Naive B cell (primary cell): ENCODE measurements at regions not wholly inside any gene's neighbourhood (a gene's known extent, or its start where the extent isn't known, plus 50 kb on each side); places are given as distances from the start of the nearest gene placed in this dataset.
"Not testable (repeated sequence)": the region's sequence is repeated elsewhere in the genome, so short reads cannot be mapped to it uniquely, and the experiment has no call there.

ENCODE experiments used
- ATAC-seq, 2 donors: fragments of 150-1000 bp; cut with Tn5 transposase; 2 replicates each; pipeline ENCODE4 v1.10.0; 2021; ENCODE audit warnings: low read depth in 2 of 2, mild to moderate bottlenecking in 2 of 2, moderate library complexity in 2 of 2
- DNase-seq: peaks from one replicate; pipeline ENCODE4 v3.0.0; 2022
- H3K27ac Mint-ChIP-seq, 6 donors: one replicate each; pipeline ENCODE4 v1.8.0; 2020 to 2022; ENCODE audit warnings: mild to moderate bottlenecking in 6 of 6, mixed read lengths in 6 of 6, moderate library complexity in 5 of 6, inconsistent platforms in 2 of 6
- H3K27me3 Mint-ChIP-seq, 3 donors: one replicate each; pipeline ENCODE4 v1.8.0; 2021 to 2022; ENCODE audit warnings: mixed read lengths in 3 of 3, mild to moderate bottlenecking in 1 of 3
- H3K36me3 Mint-ChIP-seq, 2 donors: one replicate each; pipeline ENCODE4 v1.8.0; 2020 to 2022; ENCODE audit warnings: mixed read lengths in 2 of 2, inconsistent platforms in 1 of 2, mild to moderate bottlenecking in 1 of 2
- H3K4me1 Mint-ChIP-seq, 3 donors: one replicate each; pipeline ENCODE4 v1.8.0; 2020 to 2022; ENCODE audit warnings: mixed read lengths in 3 of 3, inconsistent platforms in 1 of 3, mild to moderate bottlenecking in 1 of 3, moderate library complexity in 1 of 3
- H3K4me3 Mint-ChIP-seq, 8 donors: one replicate each; pipeline ENCODE4 v1.8.0; 2020 to 2022; ENCODE audit warnings: mild to moderate bottlenecking in 8 of 8, mixed read lengths in 8 of 8, moderate library complexity in 8 of 8, inconsistent platforms in 2 of 8
- H3K9me3 Mint-ChIP-seq, 7 donors: one replicate each; pipeline ENCODE4 v1.8.0; 2020 to 2022; ENCODE audit warnings: mixed read lengths in 7 of 7, mild to moderate bottlenecking in 5 of 7, inconsistent platforms in 2 of 7, moderate library complexity in 1 of 7

DNA sequence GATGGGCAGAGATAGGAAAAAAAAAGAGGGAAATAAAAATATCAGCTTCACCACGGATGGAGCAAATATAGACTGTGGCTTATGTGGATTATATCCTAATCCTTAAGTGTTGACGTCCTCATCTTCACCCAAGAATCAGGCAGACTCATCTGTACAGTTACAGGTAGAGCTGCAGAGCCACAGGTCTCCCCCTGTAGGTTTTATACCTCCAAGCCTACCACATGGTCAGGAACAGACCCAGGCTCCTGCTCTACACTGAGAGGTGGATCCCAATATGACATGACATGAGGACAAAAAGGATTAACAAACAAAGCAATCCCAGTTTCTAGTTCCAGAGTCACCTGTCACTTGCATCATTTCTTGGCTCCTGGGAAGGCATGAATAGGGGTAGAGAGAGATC, 400.8 kb downstream of the SEMA3D start:
- Mint-ChIP-seq H3K27me3 (no peaks in the 10 kb centered on the region), H3K4me1 (no peaks in the 10 kb centered on the region), H3K36me3 (no peaks in the 10 kb centered on the region), H3K27ac (no peak overlapping the region), H3K4me3 (peak overlapping the region in 1 of 8 donors; percentile 30), H3K9me3 (no peaks in the 10 kb centered on the region)
- ATAC-seq, result no peak
- DNase-seq, result no peak

DNA sequence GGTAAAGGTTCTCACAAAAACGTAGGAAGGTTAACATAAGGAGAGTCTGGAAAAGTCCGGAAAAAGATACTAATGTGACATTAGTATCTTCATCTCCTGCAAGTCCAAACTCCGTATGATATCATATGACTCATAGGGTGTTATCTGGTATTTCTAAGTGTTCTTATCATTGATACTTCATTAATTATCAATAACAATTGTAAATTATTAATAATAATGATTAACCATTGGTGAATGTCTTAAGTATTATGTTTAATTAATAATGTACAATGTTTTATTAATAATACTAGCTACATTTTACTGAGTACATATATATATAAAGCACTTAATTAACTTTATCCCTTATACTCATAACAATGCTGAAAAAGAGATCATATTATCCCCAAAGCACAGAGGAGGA, 402.4 kb downstream of the SEMA3D start:
- H3K27ac Mint-ChIP-seq, result no peak overlapping the region
- no peaks in the 10 kb centered on the region for H3K4me1 Mint-ChIP-seq
- no peaks in the 10 kb centered on the region for H3K36me3 Mint-ChIP-seq

DNA sequence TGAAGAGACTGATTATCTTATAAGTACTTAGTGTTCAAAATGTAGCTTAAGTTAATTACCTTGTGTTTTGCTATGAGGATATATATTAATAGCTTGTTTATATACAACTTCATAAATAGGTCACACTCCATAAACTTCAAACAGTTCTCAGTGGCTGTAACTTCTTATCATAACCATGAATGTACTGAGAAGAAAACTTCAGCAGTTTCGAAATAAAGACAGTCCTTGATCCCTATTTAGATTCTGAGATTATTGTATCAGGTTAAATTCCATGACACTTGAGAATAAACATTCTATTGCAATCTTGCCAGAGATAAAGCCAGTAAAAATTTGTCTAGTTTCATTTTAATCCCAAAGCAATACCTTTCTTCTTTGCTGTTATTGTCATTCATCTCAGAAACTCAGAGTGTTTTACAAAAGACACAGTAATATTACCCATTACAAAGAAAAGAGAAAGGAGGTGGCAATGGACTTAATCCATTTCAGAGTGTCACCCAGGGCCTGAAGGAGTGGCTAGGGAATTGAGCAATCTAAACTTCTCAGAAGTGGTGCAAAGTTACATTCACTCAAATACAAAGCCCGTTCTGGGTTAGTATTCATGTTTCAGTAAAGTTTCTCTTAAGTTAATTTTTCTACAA, 403.6 kb downstream of the SEMA3D start:
- H3K27me3 Mint-ChIP-seq, result no peaks in the 10 kb centered on the region
- H3K36me3 Mint-ChIP-seq, result no peaks in the 10 kb centered on the region
- no peak for ATAC-seq
- H3K27ac Mint-ChIP-seq, result no peak overlapping the region
- no peak overlapping the region for H3K4me3 Mint-ChIP-seq
- H3K9me3 Mint-ChIP-seq, result no peaks in the 10 kb centered on the region
- DNase-seq, result no peak
- no peaks in the 10 kb centered on the region for H3K4me1 Mint-ChIP-seq

More for the DNA sequence above, 402.4 kb downstream of the SEMA3D start:
- H3K4me3 Mint-ChIP-seq, result no peak overlapping the region
- ATAC-seq, result no peak
- H3K27me3 Mint-ChIP-seq, result no peaks in the 10 kb centered on the region
- DNase-seq, result no peak
- no peaks in the 10 kb centered on the region for H3K9me3 Mint-ChIP-seq

DNA sequence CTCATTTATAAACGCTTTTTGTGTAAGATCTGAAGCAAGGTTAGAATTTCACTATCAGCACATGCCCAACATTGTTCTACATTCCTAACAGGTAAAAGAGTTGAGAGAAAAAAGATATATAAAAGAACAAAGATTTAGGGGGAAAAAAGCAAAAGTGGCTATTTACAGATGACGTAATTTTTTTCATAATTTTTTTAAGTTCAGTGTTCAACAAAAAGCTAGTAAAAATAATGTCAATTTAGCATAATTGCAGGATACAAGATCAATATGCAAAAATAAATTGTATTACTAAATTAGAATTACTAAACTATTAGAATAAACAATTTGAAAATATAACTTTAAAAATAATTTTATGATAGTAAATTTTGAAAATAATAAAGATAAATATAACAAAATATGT, 405.0 kb downstream of the SEMA3D start:
- H3K9me3 Mint-ChIP-seq, result no peaks in the 10 kb centered on the region
- H3K27ac Mint-ChIP-seq, result no peak overlapping the region
- no peak for ATAC-seq
- H3K36me3 Mint-ChIP-seq, result no peaks in the 10 kb centered on the region
- no peaks in the 10 kb centered on the region for H3K27me3 Mint-ChIP-seq
- H3K4me1 Mint-ChIP-seq, result no peaks in the 10 kb centered on the region
- no peak overlapping the region for H3K4me3 Mint-ChIP-seq
- no peak for DNase-seq

DNA sequence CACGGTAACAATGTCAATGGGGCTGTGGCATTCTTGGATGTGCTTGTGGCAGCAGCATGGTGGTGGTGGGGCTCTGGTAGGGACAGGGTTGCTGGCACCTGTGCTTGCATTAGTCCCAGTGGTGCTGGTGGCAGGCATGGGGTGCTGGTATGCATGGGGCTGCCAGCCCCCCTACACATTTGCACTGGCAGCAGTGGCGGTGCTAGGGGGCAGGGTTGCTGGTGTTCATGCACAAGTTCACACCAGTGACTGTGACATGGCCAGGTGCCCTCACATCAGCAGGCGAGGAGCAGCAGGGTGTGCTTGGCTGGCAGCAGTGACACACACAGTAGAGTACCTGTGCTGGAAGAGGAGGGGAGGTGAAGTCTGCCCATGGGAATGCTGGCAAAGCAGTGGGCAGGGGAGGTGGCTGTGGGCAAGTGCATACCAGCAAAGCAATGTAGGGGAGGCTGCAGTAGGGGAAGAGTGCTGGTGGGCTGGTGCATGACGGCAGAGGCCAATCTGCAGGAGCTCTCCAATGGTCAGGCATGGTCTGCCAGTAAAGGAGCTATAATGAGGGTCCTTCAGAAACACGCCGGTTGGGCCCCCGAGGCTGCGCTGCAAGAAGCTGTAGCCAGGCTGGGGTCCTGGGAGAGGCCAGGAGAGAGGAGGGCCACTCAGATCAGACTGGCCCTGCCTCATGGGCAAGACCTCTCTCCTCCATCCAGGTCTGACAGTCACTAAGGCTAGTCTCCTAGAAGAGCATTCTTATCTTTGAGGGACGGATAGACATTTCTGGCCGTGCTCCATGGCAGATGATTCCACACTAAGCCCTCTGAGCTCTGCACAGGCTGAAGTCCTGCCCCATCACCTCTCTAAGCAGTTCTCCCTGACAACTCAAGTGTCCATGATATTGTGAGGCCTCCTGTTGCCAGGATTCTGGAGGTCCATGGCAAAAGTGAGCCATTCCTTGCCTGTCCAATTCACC, 406.4 kb downstream of the SEMA3D start:
- H3K27ac Mint-ChIP-seq, result no peak overlapping the region
- H3K4me3 Mint-ChIP-seq, result no peak overlapping the region
- no peaks in the 10 kb centered on the region for H3K27me3 Mint-ChIP-seq
- no peaks in the 10 kb centered on the region for H3K4me1 Mint-ChIP-seq
- DNase-seq (no peak), ATAC-seq (no peak)
- no peaks in the 10 kb centered on the region for H3K36me3 Mint-ChIP-seq
- H3K9me3 Mint-ChIP-seq, result no peaks in the 10 kb centered on the region

DNA sequence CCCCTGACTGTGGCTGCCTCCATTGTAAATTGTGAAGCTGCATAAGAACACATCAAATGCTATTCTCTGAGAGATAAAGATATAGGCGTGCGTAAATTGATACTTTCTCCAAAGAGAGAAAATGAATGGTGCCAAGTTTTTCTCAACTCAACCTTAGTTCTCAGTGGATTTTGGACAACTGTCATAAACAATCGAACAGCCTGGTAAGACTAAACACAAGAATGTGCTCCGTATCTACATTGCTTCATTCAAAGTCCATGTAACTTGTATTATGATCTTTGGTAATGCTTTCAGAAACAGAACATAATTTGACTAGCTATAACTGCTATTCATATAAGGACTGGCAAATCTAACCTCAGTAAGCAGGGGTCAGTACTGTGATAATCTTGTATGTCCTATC, 429.1 kb downstream of the SEMA3D start:
- DNase-seq (no peak), ATAC-seq (no peak)
- no peak overlapping the region for H3K4me3 Mint-ChIP-seq
- H3K4me1 Mint-ChIP-seq, result no peaks in the 10 kb centered on the region
- no peaks in the 10 kb centered on the region for H3K27me3 Mint-ChIP-seq
- no peaks in the 10 kb centered on the region for H3K36me3 Mint-ChIP-seq
- H3K9me3 Mint-ChIP-seq, result no peaks in the 10 kb centered on the region
- no peak overlapping the region for H3K27ac Mint-ChIP-seq

DNA sequence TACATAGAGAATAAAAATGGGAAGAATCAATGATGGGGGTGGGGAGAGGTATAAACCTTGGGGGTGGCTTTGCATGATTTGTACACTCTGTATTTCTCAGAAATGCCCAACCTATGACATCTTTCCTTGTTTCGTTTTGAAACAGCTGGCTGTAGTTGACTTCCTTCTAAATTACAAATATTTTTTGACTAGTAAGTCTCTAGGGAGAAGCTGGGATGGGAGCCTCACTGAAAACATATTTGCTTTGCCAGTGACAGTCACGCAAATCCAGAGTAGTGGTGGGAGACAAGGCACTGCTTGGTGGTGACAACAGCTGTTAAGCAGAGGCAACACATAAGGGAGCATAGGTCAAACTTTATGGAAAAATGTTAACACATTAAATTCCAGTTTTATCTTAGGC, 440.5 kb downstream of the SEMA3D start:
- Mint-ChIP-seq H3K4me1 (no peaks in the 10 kb centered on the region), H3K27me3 (no peaks in the 10 kb centered on the region), H3K4me3 (no peak overlapping the region), H3K36me3 (no peaks in the 10 kb centered on the region), H3K27ac (no peak overlapping the region), H3K9me3 (peaks cover 0 to 5% (median 0%) of the 10 kb centered on the region in 7 donors)
- no peak for ATAC-seq
- no peak for DNase-seq

DNA sequence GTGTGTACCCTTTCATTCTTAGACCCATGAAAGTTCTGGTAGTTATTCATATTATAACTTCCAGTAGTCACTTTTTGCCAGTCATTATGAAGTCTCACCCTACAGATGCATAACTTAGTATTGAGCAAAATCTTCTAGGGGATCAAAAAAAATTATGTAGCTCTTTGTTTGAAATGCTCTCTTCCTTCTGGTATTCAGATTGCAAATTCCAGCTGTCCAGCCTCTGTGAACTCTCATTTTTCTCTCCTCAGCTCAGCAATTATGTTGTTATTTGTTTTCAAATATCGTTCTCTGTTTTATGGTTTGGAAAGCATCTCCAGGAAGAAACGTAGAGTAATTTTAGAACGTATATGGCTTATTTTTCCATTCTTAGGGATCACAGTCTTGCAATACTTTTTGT, 442.5 kb downstream of the SEMA3D start:
- DNase-seq (no peak), ATAC-seq (no peak)
- Mint-ChIP-seq H3K27me3 (no peaks in the 10 kb centered on the region), H3K9me3 (peaks cover 0 to 5% (median 0%) of the 10 kb centered on the region in 7 donors), H3K4me1 (no peaks in the 10 kb centered on the region), H3K4me3 (no peak overlapping the region), H3K36me3 (no peaks in the 10 kb centered on the region), H3K27ac (no peak overlapping the region)

DNA sequence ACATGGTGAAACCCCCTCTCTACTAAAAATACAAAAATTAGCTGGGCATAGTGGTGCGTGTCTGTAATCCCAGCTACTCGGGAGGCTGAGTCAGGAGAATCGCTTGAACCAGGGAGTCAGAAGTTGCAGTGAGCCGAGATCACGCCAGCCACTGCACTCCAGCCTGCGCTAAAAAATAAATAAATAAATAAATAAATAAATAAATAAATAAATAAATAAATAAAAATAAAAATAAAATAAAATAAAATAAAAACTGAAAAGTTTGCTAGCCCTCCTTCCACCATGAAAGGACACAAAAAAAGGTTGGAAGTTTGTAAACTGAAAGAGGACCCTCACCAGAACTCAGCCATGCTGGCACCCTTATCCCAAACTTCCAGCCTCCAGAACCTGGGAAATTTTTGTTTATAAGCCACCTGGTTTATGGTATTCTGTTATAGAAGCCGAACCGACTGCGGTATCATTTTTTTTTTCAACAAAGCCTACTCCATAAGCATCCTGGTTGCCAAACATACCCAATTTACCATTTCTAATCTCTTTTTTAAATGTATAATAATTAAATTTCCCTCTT, 448.2 kb downstream of the SEMA3D start:
- no peak overlapping the region for H3K27ac Mint-ChIP-seq
- DNase-seq, result no peak
- no peak for ATAC-seq
- peak overlapping the region in 1 of 8 donors; percentile 21 for H3K4me3 Mint-ChIP-seq
- peaks cover 0 to 10% (median 0%) of the 10 kb centered on the region in 7 donors for H3K9me3 Mint-ChIP-seq
- no peaks in the 10 kb centered on the region for H3K27me3 Mint-ChIP-seq
- no peaks in the 10 kb centered on the region for H3K36me3 Mint-ChIP-seq
- H3K4me1 Mint-ChIP-seq, result no peaks in the 10 kb centered on the region

DNA sequence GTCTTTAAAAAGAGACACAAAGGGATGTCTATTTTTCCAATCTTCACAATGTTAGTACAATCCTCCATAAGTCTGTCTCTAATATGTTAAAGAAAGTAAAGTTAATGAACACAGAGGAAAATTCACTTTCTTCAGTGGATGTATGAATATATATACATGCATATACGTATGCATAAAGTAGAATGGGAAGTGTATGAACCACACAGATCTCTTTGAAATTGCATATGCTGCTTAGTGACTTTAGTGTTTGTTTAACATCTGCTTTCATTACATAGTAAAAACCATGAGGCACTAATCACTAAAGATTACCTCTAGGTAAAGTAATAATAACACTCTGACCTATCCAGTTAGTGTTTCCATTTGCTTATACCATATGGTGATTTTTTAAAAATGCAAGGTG, 451.2 kb downstream of the SEMA3D start:
- Mint-ChIP-seq H3K4me3 (no peak overlapping the region), H3K9me3 (peaks cover 0 to 15% (median 8%) of the 10 kb centered on the region in 7 donors), H3K36me3 (no peaks in the 10 kb centered on the region), H3K27ac (no peak overlapping the region), H3K4me1 (no peaks in the 10 kb centered on the region), H3K27me3 (no peaks in the 10 kb centered on the region)
- DNase-seq (no peak), ATAC-seq (no peak)

DNA sequence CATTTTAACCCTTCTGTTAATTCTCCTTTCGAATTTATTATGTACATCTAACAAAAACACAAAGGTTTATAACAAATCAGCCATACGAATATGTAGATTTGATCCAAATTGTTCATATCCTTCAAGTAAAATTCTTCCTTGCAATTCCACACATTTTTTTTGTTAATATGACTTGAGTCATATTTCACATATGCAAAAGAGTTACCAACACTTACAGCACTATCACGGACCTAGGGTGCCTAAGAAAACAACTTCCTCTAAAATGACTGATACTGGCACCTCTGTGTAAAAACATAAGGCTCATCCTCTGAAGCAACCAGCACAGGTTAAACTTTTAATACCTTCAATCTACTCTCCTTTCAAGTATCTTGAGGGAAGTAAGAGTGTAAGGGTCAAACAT, 451.8 kb downstream of the SEMA3D start:
- H3K4me1 Mint-ChIP-seq, result no peaks in the 10 kb centered on the region
- H3K36me3 Mint-ChIP-seq, result no peaks in the 10 kb centered on the region
- no peak overlapping the region for H3K4me3 Mint-ChIP-seq
- H3K27ac Mint-ChIP-seq, result no peak overlapping the region
- peaks cover 0 to 15% (median 8%) of the 10 kb centered on the region in 7 donors for H3K9me3 Mint-ChIP-seq
- DNase-seq, result no peak
- H3K27me3 Mint-ChIP-seq, result no peaks in the 10 kb centered on the region
- no peak for ATAC-seq

DNA sequence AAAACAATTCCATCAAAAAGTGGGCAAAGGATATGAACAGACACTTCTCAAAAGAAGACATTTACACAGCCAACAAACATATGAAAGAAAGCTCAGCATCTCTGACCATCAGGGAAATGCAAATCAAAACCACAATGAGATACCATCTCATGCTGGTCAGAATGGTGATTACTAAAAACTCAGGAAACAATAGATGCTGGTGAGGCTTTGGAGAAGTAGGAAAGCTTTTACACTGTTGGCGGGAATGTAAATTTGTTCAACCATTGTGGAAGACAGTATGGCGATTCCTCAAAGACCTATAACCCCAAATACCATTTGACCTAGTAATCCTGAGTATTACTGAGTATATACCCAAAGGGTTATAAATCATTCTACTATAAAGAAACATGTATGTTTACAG, 452.9 kb downstream of the SEMA3D start:
- H3K27me3 Mint-ChIP-seq, ATAC-seq, H3K4me3 Mint-ChIP-seq, H3K27ac Mint-ChIP-seq, H3K36me3 Mint-ChIP-seq, H3K4me1 Mint-ChIP-seq, DNase-seq: not testable (repeated sequence)
- peaks cover 0 to 15% (median 7%) of the 10 kb centered on the region in 7 donors for H3K9me3 Mint-ChIP-seq

DNA sequence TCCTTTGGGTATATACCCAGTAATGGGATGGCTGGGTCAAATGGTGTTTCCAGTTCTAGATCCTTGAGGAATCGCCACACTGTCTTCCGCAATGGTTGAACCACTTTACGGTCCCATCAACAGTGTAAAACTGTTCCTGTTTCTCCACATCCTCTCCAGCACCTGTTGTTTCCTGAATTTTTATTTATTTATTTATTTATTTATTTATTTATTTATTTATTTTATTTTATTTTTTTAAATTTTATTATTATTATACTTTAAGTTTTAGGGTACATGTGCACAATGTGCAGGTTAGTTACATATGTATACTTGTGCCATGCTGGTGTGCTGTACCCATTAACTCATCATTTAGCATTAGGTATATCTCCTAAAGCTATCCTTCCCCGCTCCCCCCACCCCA, 456.0 kb downstream of the SEMA3D start:
- H3K9me3 Mint-ChIP-seq, result peaks cover 0 to 20% (median 9%) of the 10 kb centered on the region in 7 donors
- not testable (repeated sequence) for H3K27ac Mint-ChIP-seq, ATAC-seq, DNase-seq, H3K4me1 Mint-ChIP-seq, H3K27me3 Mint-ChIP-seq, H3K36me3 Mint-ChIP-seq, H3K4me3 Mint-ChIP-seq

DNA sequence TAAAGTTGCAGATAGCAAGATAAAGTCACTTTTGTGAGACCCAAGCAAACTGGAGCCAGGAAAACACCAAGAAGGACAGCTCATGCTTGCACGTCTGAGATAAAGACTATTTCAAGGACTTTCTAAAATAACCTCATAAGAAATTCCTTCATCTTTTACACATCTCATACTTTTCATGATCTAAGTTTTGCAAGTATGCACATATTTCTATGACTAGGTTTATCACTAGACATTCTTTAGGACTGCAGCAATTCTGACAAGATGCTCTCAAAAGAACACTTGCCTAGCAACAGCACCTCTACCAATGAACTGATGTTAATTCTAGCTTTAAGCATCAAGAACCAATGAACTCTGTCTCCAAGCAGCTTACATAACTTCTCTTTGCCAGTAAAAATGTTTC, 457.6 kb downstream of the SEMA3D start:
- ATAC-seq, result no peak
- H3K9me3 Mint-ChIP-seq, result peaks cover 0 to 22% (median 8%) of the 10 kb centered on the region in 7 donors

More for the DNA sequence above, 457.6 kb downstream of the SEMA3D start:
- H3K27me3 Mint-ChIP-seq, result no peaks in the 10 kb centered on the region
- no peaks in the 10 kb centered on the region for H3K36me3 Mint-ChIP-seq
- no peak overlapping the region for H3K4me3 Mint-ChIP-seq
- no peak for DNase-seq
- H3K27ac Mint-ChIP-seq, result no peak overlapping the region
- no peaks in the 10 kb centered on the region for H3K4me1 Mint-ChIP-seq
